Astrocyte (in vitro differentiated cells and primary cell): ENCODE measurements at regions not wholly inside any gene's neighbourhood (a gene's known extent, or its start where the extent isn't known, plus 50 kb on each side); places are given as distances from the start of the nearest gene placed in this dataset.

ENCODE experiments used
- DNase-seq: peaks from one replicate; pipeline ENCODE4 v3.0.0-alpha.2; 2010; ENCODE audit warnings: low read depth
- FAIRE-seq: peaks from 2 replicates; lab custom pipeline; 2011; peaks lifted over from hg19 to GRCh38; lab: Jason Lieb, UNC
- H2AFZ ChIP-seq: 2 replicates; pipeline ENCODE4 v1.6.0; 2012; ENCODE audit warnings: low read depth, low read length, inconsistent platforms
- H3K27ac ChIP-seq: 2 replicates; pipeline ENCODE4 v1.5.1; 2011; ENCODE audit warnings: low read depth, low read length, inconsistent platforms
- H3K27me3 ChIP-seq: 2 replicates; pipeline ENCODE4 v1.6.0; 2011; ENCODE audit warnings: low read length, inconsistent platforms; ENCODE audit not compliant: insufficient read depth
- H3K36me3 ChIP-seq: 2 replicates; pipeline ENCODE4 v1.5.1; 2011; ENCODE audit warnings: low read length, inconsistent platforms; ENCODE audit not compliant: insufficient read depth
- H3K4me1 ChIP-seq: 2 replicates; pipeline ENCODE4 v1.5.1; 2011; ENCODE audit warnings: low read length, inconsistent platforms; ENCODE audit not compliant: insufficient read depth
- H3K4me2 ChIP-seq: 2 replicates; pipeline ENCODE4 v1.6.0; 2012; ENCODE audit warnings: low read length, inconsistent platforms
- H3K4me3 ChIP-seq: 2 replicates; pipeline ENCODE4 v1.5.1; 2011; ENCODE audit warnings: low read depth, mild to moderate bottlenecking, low read length, inconsistent platforms; ENCODE audit not compliant: insufficient read depth
- H3K79me2 ChIP-seq: 2 replicates; pipeline ENCODE4 v1.6.0; 2012; ENCODE audit warnings: mild to moderate bottlenecking, low read length, inconsistent platforms; ENCODE audit not compliant: insufficient read depth
- H3K9ac ChIP-seq: 2 replicates; pipeline ENCODE4 v1.6.0; 2012; ENCODE audit warnings: mild to moderate bottlenecking, low read length, inconsistent platforms
- H3K9me3 ChIP-seq: 2 replicates; pipeline ENCODE4 v1.5.1; 2012; ENCODE audit warnings: low read depth, mild to moderate bottlenecking, low read length, inconsistent platforms; ENCODE audit not compliant: insufficient read depth
- H4K20me1 ChIP-seq: 2 replicates; pipeline ENCODE4 v1.6.0; 2012; ENCODE audit warnings: low read length, inconsistent platforms; ENCODE audit not compliant: insufficient read depth
- H3K27ac Mint-ChIP-seq: one replicate; pipeline ENCODE4 v1.8.0; 2021; ENCODE audit warnings: mild to moderate bottlenecking, mixed read lengths; ENCODE audit not compliant: unreplicated experiment
- H3K27me3 Mint-ChIP-seq: one replicate; pipeline ENCODE4 v1.8.0; 2021; ENCODE audit warnings: low read depth, mixed read lengths; ENCODE audit not compliant: unreplicated experiment
- H3K36me3 Mint-ChIP-seq: one replicate; pipeline ENCODE4 v1.8.0; 2021; ENCODE audit warnings: low read depth, mixed read lengths; ENCODE audit not compliant: unreplicated experiment
- H3K4me1 Mint-ChIP-seq: one replicate; pipeline ENCODE4 v1.8.0; 2021; ENCODE audit warnings: low read depth, mixed read lengths; ENCODE audit not compliant: unreplicated experiment
- H3K4me3 Mint-ChIP-seq: one replicate; pipeline ENCODE4 v1.8.0; 2021; ENCODE audit warnings: mild to moderate bottlenecking, moderate library complexity, mixed read lengths; ENCODE audit not compliant: unreplicated experiment
- H3K9me3 Mint-ChIP-seq: one replicate; pipeline ENCODE4 v1.8.0; 2021; ENCODE audit warnings: mild to moderate bottlenecking, mixed read lengths; ENCODE audit not compliant: unreplicated experiment
- CTCF ChIP-seq: IDR thresholded peaks from 2 replicates; pipeline ENCODE4 v1.5.1; 2011; ENCODE audit warnings: low read depth, mild to moderate bottlenecking, inconsistent platforms, low read length, moderate library complexity; ENCODE audit not compliant: insufficient read depth
- EZH2 ChIP-seq: IDR thresholded peaks from 2 replicates; pipeline ENCODE4 v1.6.1; 2012; ENCODE audit warnings: mild to moderate bottlenecking, low read length, inconsistent platforms; ENCODE audit not compliant: insufficient read depth

GRCh38 chr3:78496501-78496900 lies 1271.3 kb downstream of the ROBO1 start:
- no peak for FAIRE-seq
- Mint-ChIP-seq H3K9me3 (no peaks in the 10 kb centered on the region), H3K4me1 (no peaks in the 10 kb centered on the region), H3K27me3 (no peaks in the 10 kb centered on the region), H3K4me3 (no peak overlapping the region), H3K27ac (no peak overlapping the region), H3K36me3 (no peaks in the 10 kb centered on the region)
- no peak overlapping the region for H2AFZ ChIP-seq
- no peaks in the 10 kb centered on the region for H3K36me3 ChIP-seq
- H3K4me2 ChIP-seq = no peak overlapping the region
- H3K9me3 ChIP-seq = no peaks in the 10 kb centered on the region
- no peak overlapping the region for H3K27ac ChIP-seq
- no peak overlapping the region for H3K9ac ChIP-seq
- TF ChIP-seq EZH2 (no peak), CTCF (no peak)
- no peaks in the 10 kb centered on the region for H4K20me1 ChIP-seq
- H3K4me1 ChIP-seq = no peaks in the 10 kb centered on the region
- no peak overlapping the region for H3K4me3 ChIP-seq
- H3K27me3 ChIP-seq = no peaks in the 10 kb centered on the region
- no peak for DNase-seq
- H3K79me2 ChIP-seq = no peaks in the 10 kb centered on the region

- Histone ChIP-seq H3K4me2 (no peak overlapping the region), H3K9me3 (no peaks in the 10 kb centered on the region), H3K27ac (no peak overlapping the region), H3K36me3 (no peaks in the 10 kb centered on the region), H4K20me1 (no peaks in the 10 kb centered on the region), H3K9ac (no peak overlapping the region), H3K79me2 (no peaks in the 10 kb centered on the region), H3K27me3 (no peaks in the 10 kb centered on the region), H2AFZ (no peak overlapping the region), H3K4me3 (no peak overlapping the region), H3K4me1 (no peaks in the 10 kb centered on the region)
- FAIRE-seq (no peak), DNase-seq (no peak)
- H3K27ac Mint-ChIP-seq = no peak overlapping the region
- TF ChIP-seq EZH2 (no peak), CTCF (no peak)
- no peaks in the 10 kb centered on the region for H3K4me1 Mint-ChIP-seq
- no peak overlapping the region for H3K4me3 Mint-ChIP-seq
- no peaks in the 10 kb centered on the region for H3K36me3 Mint-ChIP-seq
- H3K27me3 Mint-ChIP-seq = no peaks in the 10 kb centered on the region
- H3K9me3 Mint-ChIP-seq = no peaks in the 10 kb centered on the region
Measured at GRCh38 chr3:78497021-78497420, 1270.8 kb downstream of the ROBO1 start.

GRCh38 chr3:78497767-78498166 lies 1270.0 kb downstream of the ROBO1 start:
- H3K4me3 ChIP-seq = no peak overlapping the region
- Mint-ChIP-seq H3K4me1 (no peaks in the 10 kb centered on the region), H3K27ac (no peak overlapping the region), H3K27me3 (no peaks in the 10 kb centered on the region), H3K36me3 (no peaks in the 10 kb centered on the region), H3K9me3 (no peaks in the 10 kb centered on the region), H3K4me3 (no peak overlapping the region)
- H3K9ac ChIP-seq = no peak overlapping the region
- no peaks in the 10 kb centered on the region for H3K27me3 ChIP-seq
- H4K20me1 ChIP-seq = no peaks in the 10 kb centered on the region
- no peak overlapping the region for H2AFZ ChIP-seq
- H3K27ac ChIP-seq = no peak overlapping the region
- no peak for DNase-seq
- no peak for FAIRE-seq
- H3K79me2 ChIP-seq = no peaks in the 10 kb centered on the region
- H3K36me3 ChIP-seq = no peaks in the 10 kb centered on the region
- H3K4me2 ChIP-seq = no peak overlapping the region
- H3K4me1 ChIP-seq = no peaks in the 10 kb centered on the region
- no peak for TF ChIP-seq EZH2
- TF ChIP-seq CTCF = no peak
- H3K9me3 ChIP-seq = no peaks in the 10 kb centered on the region
